GM10266 (cell line): ENCODE measurements at regions not wholly inside any gene's neighbourhood (a gene's known extent, or its start where the extent isn't known, plus 50 kb on each side); places are given as distances from the start of the nearest gene placed in this dataset.

Experiments
- DNase-seq: peaks from one replicate; pipeline ENCODE4 v3.0.0; 2012; ENCODE audit errors: extremely low spot score
- CTCF ChIP-seq: IDR thresholded peaks from 2 replicates; pipeline ENCODE4 v1.5.1; 2012; ENCODE audit warnings: mild to moderate bottlenecking, low read depth; ENCODE audit not compliant: control insufficient read depth, insufficient read depth; ENCODE audit errors: missing control alignments

- no peak for TF ChIP-seq CTCF
- no peak for DNase-seq
Observed at GRCh38 chr3:187975561-187976364, 178.2 kb upstream of the LPP start.

- DNase-seq, result no peak
- TF ChIP-seq CTCF, result no peak
Observed at GRCh38 chr3:187976365-187976900, 177.5 kb upstream of the LPP start.

GRCh38 chr3:187977659-187978058, 176.3 kb upstream of the LPP start:
- TF ChIP-seq CTCF, result no peak
- DNase-seq, result no peak

- no peak for TF ChIP-seq CTCF
- no peak for DNase-seq
Observed at GRCh38 chr3:187978433-187979011, 175.4 kb upstream of the LPP start.

- no peak for DNase-seq
- no peak for TF ChIP-seq CTCF
Observed at GRCh38 chr3:187979564-187979963, 174.4 kb upstream of the LPP start.

- no peak for DNase-seq
- TF ChIP-seq CTCF, result no peak
Observed at GRCh38 chr3:187980861-187981260, 173.1 kb upstream of the LPP start.

- DNase-seq, result no peak
- no peak for TF ChIP-seq CTCF
Observed at GRCh38 chr3:187982142-187982541, 171.8 kb upstream of the LPP start.
